Fibroblast of skin of right quadriceps (primary cell): ENCODE measurements at regions not wholly inside any gene's neighbourhood (a gene's known extent, or its start where the extent isn't known, plus 50 kb on each side); places are given as distances from the start of the nearest gene placed in this dataset.

Experiments used
- DNase-seq: peaks from one replicate; pipeline ENCODE4 v3.0.0-alpha.2; 2013

GRCh38 chr16:64450177-64450576 is 671.7 kb downstream of the CDH11 start:
- DNase-seq: peak; percentile 39

- DNase-seq: no peak
These were observed 672.4 kb downstream of the CDH11 start for GRCh38 chr16:64449506-64449905.

DNA sequence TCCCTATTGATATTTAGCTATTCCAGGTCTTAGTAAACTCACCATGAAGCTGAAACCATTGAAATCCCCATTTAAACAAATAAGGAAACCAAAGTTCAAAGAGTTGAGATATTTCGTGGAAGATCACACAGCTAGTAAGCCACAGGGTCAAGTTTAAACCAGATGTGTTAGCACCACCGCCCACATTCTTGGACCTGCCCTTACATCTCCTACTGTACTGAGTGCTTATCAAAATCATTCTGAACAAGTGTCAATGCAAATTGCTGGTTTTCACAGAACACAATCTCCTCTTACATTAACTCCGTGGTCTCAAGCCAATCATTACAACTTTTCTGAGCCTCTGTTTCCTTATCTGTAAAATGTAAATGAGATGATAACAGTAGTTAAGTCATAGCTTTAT is 676.2 kb downstream of the CDH11 start:
- no peak for DNase-seq

DNA sequence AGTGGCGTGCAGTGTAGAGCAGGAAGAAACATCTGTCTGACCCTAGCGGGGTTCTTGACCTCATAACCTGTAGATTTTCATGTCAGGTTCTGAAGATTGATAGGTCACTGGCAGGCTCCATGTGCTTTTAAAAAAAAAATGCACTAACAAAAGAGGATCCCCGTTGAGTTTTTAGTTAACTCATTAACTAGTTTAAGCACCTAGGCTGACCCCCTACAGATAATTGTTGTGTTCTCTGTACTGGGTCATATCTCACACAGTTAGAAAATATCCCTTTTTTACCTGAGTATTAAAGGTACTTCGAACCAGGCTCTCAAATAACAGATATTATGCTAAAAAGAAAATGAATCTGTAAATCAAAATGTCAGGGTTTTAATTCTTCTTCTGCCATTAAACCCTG is 676.6 kb downstream of the CDH11 start:
- DNase-seq: no peak

GRCh38 chr16:64440421-64440831 is 681.4 kb downstream of the CDH11 start:
- DNase-seq: peak; percentile 97

- DNase-seq: no peak
These were observed 681.9 kb downstream of the CDH11 start for GRCh38 chr16:64440005-64440404.

- no peak for DNase-seq
These were observed 684.0 kb downstream of the CDH11 start for GRCh38 chr16:64437706-64438324.

GRCh38 chr16:64434526-64435069 is 687.3 kb downstream of the CDH11 start:
- no peak for DNase-seq

- peak; percentile 86 for DNase-seq
These were observed 693.3 kb downstream of the CDH11 start for GRCh38 chr16:64428463-64429113.

- no peak for DNase-seq
These were observed 695.7 kb downstream of the CDH11 start for GRCh38 chr16:64426131-64426666.

GRCh38 chr16:64425381-64425780 is 696.5 kb downstream of the CDH11 start:
- no peak for DNase-seq

DNA sequence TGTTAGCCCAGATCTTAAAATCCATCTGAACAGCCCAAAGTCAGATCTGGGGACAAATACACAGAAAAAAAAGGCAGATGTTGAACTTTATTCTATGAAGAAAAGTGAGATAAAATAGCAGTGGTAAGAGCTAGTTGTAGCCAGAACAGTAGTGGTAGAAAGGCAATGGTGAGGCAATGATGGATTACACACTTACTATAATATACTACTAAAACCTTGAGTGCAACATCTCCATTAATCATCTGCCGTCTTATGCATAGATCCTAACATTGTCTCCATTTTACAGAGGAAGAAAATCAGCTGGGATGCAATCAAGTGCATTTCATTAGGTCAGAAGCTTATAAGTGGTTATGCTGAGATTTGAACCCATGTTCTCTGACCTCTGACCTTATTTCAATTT is 699.6 kb downstream of the CDH11 start:
- DNase-seq: no peak

GRCh38 chr16:64421515-64421914 is 700.3 kb downstream of the CDH11 start:
- DNase-seq: no peak

DNA sequence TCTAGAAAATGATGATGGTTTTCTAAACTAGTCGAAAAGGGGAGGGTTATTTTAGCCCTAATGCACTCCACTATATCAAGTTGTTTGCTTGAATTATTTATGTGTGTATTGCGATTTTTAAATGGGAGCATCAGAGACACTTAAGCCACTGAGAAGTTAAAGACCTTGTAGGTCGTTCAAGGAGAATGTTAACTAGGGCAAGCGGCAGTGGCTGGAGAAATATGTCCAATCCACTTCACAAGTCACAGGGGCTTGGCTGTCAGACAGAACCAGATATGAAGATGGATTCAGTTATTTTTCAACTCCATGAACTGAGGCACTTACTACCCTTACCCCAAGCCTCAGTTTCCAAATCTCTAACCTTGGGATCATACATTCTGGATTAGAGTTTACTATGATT is 702.0 kb downstream of the CDH11 start:
- DNase-seq: no peak

DNA sequence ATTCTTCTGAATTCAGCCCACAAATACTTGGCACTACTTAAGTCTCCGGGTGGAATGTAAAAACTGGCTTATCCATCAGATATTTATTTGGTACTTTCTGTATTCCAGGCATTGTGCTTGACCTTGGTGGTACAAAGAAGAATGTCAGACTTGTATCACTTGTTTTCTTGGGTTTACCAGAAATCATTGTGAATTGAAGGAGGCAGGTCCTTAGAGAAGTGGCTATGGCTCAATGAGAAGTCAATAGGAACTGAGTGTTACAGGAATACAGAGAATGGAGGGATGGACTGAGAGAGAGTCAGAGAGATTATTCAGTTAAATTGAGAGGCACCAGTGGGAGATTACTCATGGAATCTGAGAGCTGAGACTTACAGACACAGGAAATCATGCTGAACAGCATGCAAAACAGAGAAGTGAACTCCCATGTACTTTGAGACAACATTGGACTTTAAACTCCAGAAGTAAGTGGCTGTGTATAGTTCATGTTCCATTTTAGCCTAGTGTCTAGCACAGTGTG is 704.1 kb downstream of the CDH11 start:
- DNase-seq: peak; percentile 93

- peak; percentile 80 for DNase-seq
These were observed 705.5 kb downstream of the CDH11 start for GRCh38 chr16:64416216-64417005.

- DNase-seq: peak; percentile 40
These were observed 709.1 kb downstream of the CDH11 start for GRCh38 chr16:64412578-64413280.

DNA sequence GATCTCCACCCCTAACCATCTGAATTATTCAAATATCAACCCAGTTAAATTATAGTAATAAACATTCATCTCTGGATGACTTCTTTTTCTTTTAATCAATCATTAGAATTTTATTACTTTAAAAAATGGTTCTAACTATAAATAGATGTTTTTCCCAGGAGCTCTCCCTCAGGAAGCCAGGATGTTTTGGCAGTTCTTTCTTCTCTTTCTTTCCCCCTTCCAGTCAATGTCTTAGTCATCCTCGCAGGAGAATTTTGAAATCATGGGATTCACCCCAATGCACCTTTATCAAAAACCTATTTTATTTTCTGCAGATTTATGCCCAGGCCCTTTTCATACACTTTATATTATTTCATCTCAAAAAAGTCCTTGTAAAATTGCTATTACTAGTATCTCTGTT is 711.6 kb downstream of the CDH11 start:
- DNase-seq: peak; percentile 43

DNA sequence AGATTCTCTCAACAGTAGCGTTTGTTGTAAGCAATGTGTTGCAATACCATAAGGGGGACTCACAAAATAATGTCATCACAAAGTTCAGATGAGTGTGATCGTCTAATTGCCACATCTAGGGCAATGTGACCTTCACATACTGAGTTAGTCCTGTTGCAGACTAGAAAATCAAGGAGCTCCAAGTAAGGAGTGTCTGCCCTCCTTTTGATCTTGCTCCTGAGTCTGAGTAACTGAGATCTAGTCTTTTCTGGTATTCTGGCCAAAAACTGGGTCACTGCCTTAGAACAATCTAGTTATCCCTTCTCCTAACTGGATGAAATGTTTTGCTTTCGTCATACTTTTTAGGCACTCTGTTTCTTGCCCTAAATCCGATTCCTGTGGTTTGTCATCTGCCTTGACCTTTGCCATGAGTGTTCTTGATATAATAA is 712.1 kb downstream of the CDH11 start:
- DNase-seq: no peak

- no peak for DNase-seq
These were observed 713.2 kb downstream of the CDH11 start for GRCh38 chr16:64408699-64409098.

- DNase-seq: peak; percentile 17
These were observed 715.1 kb downstream of the CDH11 start for GRCh38 chr16:64406770-64407181.

- DNase-seq: no peak
These were observed 718.5 kb downstream of the CDH11 start for GRCh38 chr16:64403352-64403751.

- peak; percentile 64 for DNase-seq
These were observed 723.1 kb downstream of the CDH11 start for GRCh38 chr16:64398793-64399192.
